NAMALWA (cell line): ENCODE measurements at regions not wholly inside any gene's neighbourhood (a gene's known extent, or its start where the extent isn't known, plus 50 kb on each side); places are given as distances from the start of the nearest gene placed in this dataset.

Source experiments
- DNase-seq: peaks from one replicate; pipeline ENCODE4 v3.0.0-alpha.2; 2015; ENCODE audit warnings: low spot score

DNA sequence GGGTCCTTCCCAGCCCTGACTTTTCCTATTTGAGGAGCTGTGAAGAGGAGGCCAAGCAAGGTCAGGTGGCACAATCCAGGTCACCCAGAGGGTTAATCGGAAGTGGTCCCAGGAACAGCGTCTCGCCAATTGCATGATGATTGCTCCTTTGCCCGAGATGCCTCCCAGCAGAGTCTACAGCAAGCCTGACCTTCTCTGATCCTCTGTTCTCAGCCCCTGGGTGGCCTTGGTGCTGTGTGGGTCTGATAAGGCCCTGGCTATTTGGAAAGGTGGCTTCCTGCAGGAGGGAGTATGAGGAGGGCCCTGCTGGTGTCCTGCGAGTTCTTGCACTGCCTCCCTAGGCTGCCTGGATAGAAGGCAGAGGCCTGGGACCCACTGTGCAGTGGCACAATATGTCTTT lies 116.2 kb downstream of the FOXD2 start:
- DNase-seq: no peak

GRCh38 chr1:47554901-47555300 lies 117.1 kb downstream of the FOXD2 start:
- DNase-seq: no peak

- DNase-seq: no peak
Measured at GRCh38 chr1:47555306-47555705, 117.5 kb downstream of the FOXD2 start.

- DNase-seq: no peak
Measured at GRCh38 chr1:47555841-47556560, 118.2 kb downstream of the FOXD2 start.

DNA sequence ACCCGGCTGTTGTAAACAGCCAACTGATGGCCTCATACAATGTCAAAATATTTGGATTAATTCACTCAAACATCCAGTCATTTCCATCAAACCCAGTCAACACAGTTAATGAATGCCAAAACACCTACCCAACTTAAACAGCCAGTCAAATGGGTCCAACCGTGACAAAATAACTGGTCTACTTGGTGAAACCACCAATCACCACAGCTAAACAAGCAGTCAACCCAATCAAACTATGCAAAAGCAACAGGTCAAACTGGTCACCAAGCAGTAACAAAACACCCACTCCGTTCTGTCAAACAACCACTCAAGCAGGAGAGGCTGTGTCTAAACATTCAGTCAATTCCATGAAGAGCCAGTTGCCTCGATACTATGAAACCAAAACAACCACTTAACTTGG lies 119.2 kb downstream of the FOXD2 start:
- no peak for DNase-seq

DNA sequence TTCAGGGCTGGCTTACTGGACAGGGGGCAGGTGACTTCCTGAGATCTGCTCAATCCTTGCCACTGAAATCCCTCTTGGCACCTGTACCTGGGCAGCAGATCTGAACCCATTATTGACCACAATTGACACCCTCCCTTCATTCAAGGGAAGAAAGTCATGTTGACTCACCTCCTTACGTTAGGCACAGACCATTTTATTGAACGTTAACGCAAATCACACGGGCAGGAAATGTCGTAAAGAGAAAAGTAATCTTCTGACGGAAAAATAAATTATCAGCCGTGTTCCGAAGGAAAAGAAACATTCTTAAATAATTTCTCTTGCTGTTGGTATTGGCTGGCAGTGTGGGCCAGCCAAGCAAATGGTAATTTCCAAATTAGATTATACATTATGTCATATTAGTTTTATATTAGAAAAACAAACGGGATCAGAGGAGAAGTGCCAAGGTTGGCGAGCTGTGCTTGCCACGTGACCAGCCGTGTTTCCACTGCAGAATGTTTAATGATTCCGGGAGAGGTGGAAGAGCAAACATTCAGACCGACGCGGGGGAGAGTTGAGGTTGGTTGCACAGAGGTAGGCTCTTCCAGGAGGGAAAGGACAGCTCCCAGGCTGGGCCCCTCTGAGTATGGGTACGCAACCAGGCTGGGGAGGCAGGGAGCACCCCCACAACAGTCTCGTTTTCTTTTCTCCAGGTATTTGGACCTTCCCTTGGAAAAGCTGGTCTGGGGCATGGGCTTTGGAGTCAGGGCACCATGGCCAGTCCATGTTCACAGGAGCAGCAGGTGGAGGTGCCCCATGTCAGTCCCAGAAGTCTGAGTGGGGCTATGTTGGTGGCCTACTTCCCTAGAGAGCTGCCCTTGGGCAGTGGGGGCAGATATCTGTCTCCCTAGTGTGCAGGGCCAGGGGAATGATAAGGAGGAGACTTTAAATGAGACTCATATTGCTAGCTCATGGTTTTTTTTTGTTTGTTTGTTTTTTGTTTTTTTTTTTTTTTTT lies 121.1 kb downstream of the FOXD2 start:
- DNase-seq: no peak

GRCh38 chr1:47559944-47560695 lies 122.3 kb downstream of the FOXD2 start:
- DNase-seq: no peak

- no peak for DNase-seq
Measured at GRCh38 chr1:47561523-47562007, 123.7 kb downstream of the FOXD2 start.

GRCh38 chr1:47562147-47562546 lies 124.3 kb downstream of the FOXD2 start:
- no peak for DNase-seq

- no peak for DNase-seq
Measured at GRCh38 chr1:47562799-47563198, 125.0 kb downstream of the FOXD2 start.

DNA sequence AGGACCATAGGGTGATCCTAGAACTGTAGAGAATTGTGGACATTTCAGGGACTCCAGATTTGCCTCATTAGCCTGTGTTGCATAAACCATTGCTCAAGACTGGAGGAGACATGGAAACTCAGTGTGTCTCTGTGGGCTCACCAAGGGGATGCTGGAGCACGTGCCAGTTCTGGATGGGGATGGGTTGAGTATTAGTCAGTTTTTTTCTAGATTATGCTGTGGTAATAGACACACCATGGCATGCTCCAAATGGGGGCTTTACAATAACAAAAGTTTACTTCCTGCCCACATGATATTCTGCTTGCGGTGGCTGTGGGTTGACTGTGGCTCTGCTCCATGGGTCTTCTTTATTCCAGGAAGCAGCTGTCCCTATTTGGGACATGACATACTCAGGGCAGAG lies 125.4 kb downstream of the FOXD2 start:
- no peak for DNase-seq

- no peak for DNase-seq
Measured at GRCh38 chr1:47564570-47564969, 126.7 kb downstream of the FOXD2 start.

DNA sequence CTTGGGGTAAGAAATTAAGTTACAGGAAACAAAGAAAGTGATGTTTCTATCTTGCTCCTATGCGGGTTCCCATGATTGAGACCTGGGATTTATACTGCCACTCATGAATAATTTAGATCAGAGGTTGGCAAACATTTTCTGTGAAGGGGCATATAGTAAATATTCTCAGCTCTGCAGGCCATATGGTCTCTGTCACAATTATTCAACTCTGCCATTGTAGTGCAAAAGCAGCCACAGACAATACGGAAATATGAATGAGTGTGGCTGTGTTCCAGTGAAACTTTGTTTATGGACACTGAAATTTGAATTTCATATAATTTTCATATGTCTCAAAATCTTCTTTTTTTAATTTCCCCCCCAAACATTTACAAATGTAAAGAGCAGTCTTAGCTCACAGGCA lies 127.2 kb downstream of the FOXD2 start:
- no peak for DNase-seq

GRCh38 chr1:47565676-47566075 lies 127.8 kb downstream of the FOXD2 start:
- DNase-seq: no peak

DNA sequence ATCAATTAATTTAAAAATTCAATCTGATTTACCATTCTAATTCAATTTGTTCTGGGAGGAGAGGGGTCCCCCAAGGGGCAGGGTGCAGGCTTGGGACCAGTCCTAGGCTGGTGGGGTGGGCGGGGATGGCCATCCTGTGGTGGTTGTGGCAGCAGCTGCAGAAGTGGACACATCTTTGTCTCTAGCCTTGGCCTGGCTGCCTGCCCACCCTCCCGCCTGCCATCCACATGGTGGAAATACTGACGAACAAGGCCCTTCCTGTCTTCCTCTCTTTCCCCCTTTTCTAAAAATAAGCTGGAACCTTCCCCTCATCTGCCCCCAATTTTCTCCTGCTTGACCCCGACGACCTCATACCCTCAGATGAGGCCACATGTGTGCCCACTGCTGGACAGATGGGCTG lies 130.9 kb downstream of the FOXD2 start:
- no peak for DNase-seq

- no peak for DNase-seq
Measured at GRCh38 chr1:47569261-47569660, 131.4 kb downstream of the FOXD2 start.

DNA sequence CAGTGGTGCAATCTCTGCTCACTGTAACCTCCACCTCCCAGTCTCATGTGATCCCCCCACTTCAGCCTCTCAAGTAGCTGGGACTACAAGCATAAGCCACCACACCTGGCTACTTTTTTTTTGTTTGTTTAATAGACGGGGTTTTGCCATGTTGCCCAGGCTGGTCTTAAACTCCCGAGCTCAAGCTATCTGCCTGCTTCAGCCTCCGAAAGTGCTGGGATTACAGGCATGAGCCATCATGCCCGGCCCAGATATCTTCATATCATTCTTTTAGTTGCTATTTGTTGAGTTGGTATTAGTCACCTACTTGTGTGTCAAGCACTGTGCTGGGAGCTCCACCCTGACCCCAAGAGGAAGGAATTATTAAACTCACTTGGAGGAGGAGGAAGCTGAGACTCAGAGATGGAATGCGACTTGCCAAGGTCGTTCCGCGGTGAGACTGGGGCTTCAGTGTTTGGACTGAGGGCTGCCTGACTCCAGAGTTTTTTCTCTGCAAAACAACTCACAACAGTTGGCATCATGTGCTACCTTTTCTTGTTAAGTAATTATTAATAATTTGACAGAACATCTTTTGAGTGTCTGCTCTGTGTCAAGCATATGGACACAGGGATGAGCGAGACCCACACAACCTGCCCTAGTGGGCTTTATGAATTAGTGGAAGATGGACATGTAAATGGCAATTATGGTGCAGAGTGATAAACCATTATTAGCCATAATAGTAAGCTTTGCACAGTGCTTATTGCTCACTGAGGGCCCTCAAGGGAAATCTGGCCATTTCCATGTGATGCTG lies 132.0 kb downstream of the FOXD2 start:
- DNase-seq: no peak

GRCh38 chr1:47571161-47571560 lies 133.3 kb downstream of the FOXD2 start:
- no peak for DNase-seq

DNA sequence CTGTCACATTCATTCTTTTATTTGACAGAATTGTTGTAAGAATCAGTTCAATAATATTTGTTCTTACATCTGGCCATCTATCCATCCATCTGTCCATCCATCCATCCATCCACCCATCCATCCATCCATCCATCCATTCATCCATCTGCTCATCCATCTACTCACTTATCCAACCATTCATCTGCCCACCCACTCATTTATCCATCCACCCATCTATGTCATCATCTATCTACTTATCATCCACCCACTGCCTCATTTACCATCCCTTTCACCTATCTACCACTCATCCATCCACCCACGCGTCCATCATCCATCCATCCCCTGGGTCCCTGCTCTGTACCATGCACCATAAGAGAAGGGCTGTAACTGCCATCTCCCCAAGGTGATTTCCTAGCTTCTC lies 134.1 kb downstream of the FOXD2 start:
- DNase-seq: no peak

DNA sequence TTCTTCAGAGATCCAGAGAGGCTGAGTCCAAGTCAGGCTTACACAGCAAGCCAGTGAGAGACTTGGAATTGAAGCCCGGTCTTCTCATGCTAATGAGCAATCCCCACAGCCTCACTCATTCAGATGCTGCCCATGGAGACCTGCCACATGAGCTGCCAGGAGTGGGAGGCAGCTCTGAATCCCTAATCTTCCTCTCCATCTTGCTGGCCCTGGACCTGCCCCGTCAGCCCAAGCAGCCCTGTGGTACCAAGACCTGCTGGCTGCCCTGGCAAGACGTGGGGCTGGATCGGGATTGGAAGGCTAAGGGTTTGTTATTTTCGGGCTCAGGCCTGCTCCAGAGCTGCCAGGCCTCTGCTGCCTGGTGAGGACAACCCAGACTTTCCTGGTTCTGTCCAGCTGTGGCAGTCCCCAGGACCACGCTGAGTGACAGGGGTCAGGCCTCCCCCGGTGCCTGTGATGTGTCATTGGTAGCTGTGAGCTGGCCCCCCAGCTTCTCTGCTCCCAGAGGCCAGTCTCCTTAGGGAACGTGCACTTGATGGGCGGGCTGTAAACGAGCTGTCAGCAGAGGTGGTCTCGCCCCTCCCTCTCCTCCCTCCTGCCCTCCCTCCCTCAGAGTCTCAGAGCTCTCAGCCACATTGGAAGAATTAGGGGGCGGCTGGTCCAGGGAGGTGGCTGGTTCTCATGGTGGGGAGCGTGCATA lies 135.0 kb downstream of the FOXD2 start:
- no peak for DNase-seq
